DMS114 treated with DMSO at 0.1 percent for 48 hours (cell line): ENCODE measurements at regions not wholly inside any gene's neighbourhood (a gene's known extent, or its start where the extent isn't known, plus 50 kb on each side); places are given as distances from the start of the nearest gene placed in this dataset.
A peak's percentile ranks its signal among the peaks of the same experiment; 100 is the strongest.
"Not testable (repeated sequence)": the region's sequence is repeated elsewhere in the genome, so short reads cannot be mapped to it uniquely, and the experiment has no call there.

Experiments
- DNase-seq: peaks from one replicate; lab custom pipeline; 2025; ENCODE audit not compliant: unreplicated experiment; lab: John Stamatoyannopoulos, UW

DNA sequence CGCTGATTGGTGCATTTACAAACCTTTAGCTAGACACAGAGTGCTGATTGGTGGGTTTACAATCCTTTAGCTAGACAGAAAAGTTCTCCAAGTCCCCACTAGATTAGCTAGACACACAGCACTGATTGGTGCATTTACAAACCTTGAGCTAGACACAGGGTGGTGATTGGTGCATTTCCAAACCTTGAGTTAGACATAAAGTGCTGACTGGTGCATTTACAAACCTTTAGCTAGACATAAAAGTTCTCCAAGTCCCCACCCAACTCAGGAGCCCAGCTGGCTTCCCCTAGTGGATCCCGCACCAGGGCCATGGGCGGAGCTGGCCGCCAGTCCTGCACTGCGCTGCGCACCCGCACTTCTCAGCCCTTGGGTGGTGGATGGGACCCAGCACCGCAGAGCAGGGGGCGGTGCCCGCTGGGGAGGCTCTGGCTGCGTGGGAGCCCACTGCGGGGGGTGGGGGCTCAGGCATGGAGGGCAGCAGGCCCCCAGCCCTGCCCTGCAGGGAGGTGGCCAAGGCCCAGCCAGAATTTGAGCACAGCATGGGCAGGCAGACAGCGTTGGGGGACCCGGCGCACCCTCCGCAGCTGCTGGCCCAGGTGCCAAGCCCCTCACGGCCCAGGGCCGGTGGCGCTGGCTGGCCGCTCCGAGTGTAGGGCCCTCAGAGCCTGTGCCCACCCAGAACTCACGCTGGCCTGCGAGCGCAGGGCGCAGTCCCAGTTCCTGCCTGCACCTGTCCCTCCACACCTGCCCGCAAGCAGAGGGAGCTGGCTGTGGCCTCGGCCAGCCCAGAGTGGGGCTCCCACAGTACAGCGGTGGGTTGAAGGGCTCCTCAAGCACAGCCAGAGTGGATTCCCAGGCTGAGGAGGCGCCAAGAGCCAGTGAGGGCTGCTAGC lies 608.9 kb upstream of the LCORL start:
- no peak for DNase-seq

- no peak for DNase-seq
Measured at GRCh38 chr4:18627447-18628005, 606.0 kb upstream of the LCORL start.

GRCh38 chr4:18626996-18627395 lies 605.4 kb upstream of the LCORL start:
- DNase-seq, result no peak

DNA sequence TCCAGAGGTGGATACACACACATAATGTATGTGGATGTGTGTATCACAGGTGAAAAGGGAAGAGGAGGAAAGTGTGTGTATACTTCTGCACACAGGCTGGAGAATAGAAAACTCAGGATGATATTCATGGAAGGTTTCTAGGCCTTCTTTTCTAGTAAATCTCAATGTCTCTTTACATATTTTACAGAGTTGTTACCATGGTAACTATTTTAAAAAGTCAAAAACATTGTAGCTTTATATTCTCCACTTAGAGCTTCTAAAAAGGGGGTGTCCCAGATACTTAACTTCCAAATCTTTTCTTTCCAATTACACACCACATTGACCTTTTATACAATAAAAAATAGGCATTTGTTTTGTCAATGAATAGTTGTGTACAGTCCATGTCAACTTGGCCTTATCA lies 604.8 kb upstream of the LCORL start:
- no peak for DNase-seq

- no peak for DNase-seq
Measured at GRCh38 chr4:18621186-18621585, 599.6 kb upstream of the LCORL start.

GRCh38 chr4:18616720-18617119 lies 595.2 kb upstream of the LCORL start:
- no peak for DNase-seq

DNA sequence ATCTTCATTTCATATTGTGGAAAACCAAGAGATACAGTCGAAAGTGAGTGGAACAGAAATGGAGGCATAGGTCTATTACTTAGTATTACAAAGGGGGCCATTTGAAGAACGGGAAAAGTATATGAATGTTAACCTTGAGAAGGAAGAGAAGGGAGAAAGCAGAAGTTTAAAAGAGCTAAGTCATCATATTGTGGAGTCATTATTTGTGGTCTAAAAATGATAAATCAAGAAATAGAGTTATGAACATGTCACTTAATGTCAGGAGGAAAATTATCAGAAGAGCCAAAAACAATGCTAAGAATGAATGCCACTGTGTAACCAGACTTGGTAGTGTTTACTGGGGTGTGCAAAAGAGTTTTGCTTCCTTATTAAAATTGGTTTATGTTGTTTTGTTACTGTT lies 589.5 kb upstream of the LCORL start:
- no peak for DNase-seq

GRCh38 chr4:18608908-18609533 lies 587.5 kb upstream of the LCORL start:
- no peak for DNase-seq

GRCh38 chr4:18602610-18603009 lies 581.1 kb upstream of the LCORL start:
- not testable (repeated sequence) for DNase-seq

- DNase-seq, result peak; percentile 47
Measured at GRCh38 chr4:18593297-18594002, 571.9 kb upstream of the LCORL start.

- no peak for DNase-seq
Measured at GRCh38 chr4:18582841-18583240, 561.3 kb upstream of the LCORL start.

DNA sequence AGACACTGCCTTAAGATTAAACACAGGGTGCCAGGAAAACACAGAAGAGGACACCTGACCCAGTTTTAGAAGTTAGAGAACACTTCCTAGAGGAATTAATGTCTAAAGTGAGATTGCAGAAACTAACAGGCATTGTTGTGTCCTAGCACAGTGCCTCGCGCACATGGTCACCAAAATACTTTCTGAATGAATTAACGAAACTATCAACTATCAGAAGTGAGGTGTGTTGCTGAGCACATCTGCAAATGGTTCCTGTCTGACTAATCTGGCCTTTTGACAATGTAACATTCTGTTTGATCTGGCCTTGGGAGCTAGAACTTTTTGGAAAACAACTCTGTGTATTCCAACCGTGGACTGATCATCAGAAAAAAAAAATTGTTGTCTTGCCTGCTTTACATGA lies 556.8 kb upstream of the LCORL start:
- no peak for DNase-seq

DNA sequence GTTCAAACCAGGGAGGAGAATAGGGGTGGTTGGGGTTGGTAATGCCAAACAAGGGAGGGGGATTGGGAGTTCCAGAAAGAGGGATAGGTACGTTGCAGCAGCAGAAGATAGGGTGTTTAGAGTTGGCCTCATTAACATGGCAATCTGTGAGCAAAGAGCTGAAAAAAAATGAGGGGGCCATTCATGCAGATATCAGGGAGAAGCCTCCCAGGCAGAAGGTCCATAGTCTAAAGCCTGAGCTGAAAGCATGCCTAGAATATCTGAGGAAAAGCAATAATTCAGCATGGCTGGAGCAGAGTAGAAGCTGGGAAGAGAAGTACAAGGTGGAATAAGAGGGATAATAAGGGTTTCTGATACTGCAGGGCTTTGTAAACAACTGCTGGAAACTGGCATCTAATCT lies 550.9 kb upstream of the LCORL start:
- no peak for DNase-seq

DNA sequence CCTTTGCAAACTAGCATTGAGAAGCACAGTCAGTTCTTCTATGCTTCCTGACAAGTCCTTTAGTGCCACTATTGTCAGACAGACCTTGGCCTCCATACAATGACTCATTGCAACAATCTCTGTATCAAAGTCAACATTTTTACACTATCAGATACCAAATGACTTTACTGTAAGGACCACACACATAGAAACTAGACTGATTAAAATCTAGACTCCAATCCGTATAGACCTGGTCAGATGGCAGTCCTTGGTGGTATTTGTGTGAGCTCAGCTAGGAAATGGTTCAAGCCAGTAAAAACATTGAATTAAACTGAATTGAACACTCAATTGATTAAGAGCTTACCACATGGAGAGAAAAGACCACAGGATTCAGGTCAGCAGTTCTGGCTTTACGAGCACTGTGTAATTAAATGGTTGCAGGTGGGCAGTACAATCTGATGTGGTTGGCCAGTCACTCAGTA lies 549.8 kb upstream of the LCORL start:
- no peak for DNase-seq

DNA sequence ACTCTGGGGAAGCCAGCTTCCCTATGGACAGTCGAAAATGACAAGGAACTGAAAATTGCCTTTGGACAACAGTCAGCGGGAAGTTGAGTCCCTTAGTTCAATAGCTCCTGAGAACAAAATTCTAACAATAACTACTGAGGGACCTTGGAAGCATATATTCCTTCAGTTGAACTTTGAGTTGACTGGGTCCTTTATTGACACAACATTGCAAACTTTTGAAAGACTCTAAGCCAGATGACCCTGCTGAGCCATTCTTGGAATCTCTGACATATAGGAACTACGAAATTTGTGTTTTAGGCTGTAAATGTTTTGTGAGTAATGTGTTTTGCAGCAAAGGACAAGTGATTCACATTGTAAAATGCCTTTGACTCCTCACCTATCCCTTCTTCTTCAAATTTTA lies 548.8 kb upstream of the LCORL start:
- no peak for DNase-seq

GRCh38 chr4:18568600-18568999 lies 547.0 kb upstream of the LCORL start:
- peak; percentile 4 for DNase-seq

DNA sequence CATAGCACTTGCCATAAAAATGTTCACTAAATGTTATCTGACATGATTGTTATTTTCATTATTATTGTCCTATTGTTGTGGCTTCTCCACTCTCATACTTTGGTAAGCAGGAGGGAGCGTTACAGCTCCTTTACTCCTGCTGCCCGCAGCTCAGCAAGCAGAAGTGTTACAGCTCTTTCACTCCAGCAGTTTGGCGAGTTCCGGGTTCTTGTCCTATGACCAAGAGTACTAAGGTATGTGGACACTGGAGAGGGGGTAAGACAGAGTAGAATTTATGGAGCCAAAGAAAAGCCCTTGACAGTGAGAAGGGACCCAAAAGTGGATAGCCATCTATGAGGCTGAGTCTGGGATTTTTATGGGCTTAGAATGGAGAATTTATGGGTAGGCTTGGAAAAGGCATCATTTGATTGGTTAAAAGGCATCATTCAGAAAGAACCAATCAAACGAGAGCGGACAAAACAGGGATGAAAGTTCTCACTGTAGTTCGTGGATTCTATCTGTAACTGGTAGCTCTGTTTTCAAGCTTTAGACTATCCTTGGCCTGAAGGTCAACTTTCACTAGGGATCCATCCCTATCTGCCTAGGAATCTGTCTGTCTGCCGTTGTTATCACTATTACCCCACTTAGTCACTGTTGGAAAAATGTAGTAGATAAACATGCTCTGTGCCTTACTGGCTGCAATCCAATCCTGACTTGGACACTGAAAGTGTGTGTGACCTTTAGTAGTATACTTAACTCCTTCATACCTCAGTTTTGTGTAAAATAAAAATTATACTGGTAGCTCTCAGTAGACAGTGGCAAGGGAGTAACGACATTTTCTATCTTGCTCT lies 545.6 kb upstream of the LCORL start:
- DNase-seq, result no peak

GRCh38 chr4:18559492-18559891 lies 537.9 kb upstream of the LCORL start:
- DNase-seq, result no peak

GRCh38 chr4:18556402-18556801 lies 534.8 kb upstream of the LCORL start:
- DNase-seq, result no peak

DNA sequence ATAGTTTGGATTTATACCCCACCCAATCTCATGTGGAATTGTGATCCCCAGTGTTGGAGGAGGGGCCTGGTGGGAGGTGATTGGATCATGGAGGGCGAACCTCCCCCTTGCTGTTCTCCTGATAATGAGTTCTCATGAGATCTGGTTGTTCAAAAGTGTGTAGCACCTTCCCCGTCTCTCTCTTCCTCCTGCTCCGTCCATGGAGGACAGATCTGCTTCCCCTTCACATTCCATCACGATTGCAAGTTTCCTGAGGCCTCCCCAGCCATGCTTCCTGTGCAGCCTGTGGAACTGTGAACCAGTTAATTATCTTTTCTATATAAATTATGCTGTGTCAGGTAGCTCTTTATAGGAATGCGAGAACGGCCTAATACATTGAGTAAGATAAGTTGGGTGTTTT lies 518.8 kb upstream of the LCORL start:
- no peak for DNase-seq

DNA sequence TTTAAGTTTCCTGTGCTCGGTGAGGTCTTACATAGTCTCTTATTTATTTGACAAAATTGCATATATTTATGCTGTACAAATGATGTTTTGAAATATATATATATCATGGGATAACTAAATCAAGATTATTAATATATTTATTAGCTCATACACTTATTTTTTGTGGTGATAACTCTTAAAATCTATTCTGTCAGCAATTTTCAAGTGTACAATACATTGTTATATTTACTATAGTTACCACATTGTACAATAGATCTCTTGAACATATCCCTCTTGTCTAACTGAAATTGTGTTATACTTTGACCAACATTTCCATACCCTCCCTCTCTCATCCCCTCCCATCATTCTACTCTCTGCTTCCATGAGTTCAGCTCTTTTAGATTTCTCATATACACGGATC lies 516.6 kb upstream of the LCORL start:
- DNase-seq, result no peak
